GM19099 (cell line): ENCODE measurements at regions not wholly inside any gene's neighbourhood (a gene's known extent, or its start where the extent isn't known, plus 50 kb on each side); places are given as distances from the start of the nearest gene placed in this dataset.

ENCODE experiments used
- POLR2A ChIP-seq: IDR thresholded peaks from 3 replicates; pipeline ENCODE4 v1.6.1; 2011; ENCODE audit warnings: low read depth; ENCODE audit not compliant: insufficient read length; ENCODE audit errors: extremely low read depth

DNA sequence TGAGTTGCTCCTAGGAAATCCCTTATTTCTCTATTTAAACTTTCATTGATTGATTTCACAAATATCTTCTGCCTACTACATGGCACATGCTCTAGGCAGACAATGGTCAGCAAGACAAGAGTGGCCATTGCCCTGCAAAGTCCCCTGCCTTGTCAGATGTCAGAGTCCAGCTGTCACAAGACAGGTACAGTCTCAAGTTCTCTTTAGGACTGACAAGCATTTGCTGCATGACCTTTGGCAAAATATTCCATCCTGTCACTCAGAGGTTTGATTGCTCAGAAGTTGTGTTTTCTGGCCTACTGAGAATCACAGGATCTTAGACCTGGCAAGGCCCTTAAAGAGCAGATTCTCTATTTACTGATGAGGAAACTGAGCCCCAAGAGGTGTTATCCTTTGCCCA, 322.3 kb upstream of the NFE2L3 start:
- TF ChIP-seq POLR2A: no peak

DNA sequence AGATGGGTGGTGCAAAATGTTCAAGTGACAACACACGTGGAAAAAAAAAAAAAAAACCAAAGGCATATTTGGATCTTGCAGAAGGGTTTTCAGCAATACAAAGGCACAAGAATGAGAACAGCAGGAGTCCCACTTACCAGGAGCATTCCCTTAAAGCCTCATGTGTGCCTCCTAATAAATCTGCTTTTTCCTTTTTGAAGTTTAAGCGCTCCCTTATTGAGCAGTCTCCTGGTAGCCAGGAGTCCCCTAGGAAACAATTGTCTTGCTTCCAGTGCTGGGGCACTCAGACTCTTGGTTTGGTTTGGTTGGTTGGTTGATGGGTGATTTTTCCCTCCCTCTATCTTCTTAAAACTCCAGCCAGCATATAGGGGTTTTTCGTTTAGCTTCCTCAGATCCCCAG, 321.8 kb upstream of the NFE2L3 start:
- TF ChIP-seq POLR2A: no peak

DNA sequence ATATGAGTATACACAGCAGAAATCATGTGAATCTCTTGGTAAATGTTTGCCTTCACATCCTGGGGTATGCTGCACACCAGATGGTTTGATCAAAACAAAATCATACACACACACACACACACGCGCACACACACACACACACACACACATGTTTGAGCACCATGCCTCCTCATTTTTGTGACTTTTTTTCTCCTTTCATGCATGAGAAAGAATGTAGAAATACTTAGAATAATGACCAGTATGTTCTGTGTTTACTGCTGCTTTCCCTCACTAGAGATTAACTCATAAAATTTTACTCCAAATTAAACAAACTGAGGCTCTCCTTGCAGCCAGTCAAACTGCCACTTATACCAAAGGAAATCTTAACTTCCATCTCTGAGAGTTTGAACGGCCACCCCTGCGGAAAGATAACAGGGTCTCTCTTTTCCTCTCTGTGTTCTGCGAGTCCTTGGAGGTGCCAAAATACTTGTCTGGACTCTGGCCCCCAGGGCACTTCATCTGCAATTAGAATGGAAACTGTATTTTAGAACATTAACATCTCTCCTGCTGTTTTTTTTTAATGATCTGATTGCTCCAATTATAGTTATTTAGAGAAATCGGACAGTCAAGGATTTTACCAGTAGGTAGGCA, 320.8 kb upstream of the NFE2L3 start:
- TF ChIP-seq POLR2A: no peak

DNA sequence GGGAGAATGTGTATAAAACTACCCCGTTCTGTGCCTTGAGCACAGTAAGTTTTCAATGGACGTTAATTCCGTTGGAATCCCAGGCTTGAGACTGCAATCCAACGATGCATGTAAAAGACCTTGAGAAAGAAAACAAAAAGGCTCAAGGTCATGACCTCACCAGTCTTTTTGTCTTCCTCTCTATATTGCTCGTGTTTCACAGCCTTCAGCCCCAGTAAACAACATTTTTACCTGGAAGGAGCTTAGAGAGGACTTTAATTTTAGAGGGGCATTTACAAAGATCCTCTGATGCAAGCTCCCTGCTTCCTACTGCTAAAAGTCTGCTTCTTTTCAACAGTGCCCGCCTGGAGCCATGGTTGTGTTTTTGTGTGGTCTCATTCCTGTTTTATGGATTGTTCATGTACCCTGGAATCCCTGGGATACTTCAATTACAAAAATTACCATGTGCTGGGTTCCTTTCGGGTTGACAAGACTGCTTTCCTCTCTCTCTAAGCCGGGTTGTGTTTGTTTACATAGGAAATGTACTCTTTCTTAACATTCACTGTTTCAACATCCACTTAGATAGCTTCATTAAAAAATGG, 320.1 kb upstream of the NFE2L3 start:
- TF ChIP-seq POLR2A: no peak

DNA sequence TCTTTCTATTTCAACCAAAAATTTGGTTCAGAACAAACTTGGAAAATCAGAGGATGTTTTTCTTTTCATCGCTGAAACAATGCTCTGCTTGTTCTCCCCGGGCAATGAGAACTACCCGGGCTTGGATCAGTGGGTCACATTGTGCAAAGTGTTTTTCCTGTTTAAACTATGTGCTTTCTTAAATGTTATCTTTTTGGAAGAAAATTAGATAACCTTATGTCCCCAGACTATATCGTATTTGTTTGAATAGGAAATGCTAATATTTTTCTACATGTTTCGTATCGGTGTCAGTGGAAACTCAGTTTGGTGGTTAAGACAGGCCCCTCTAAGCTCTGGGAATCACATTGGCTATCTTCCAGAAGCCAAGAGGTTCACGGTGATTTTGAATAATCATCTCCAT, 319.5 kb upstream of the NFE2L3 start:
- no peak for TF ChIP-seq POLR2A

DNA sequence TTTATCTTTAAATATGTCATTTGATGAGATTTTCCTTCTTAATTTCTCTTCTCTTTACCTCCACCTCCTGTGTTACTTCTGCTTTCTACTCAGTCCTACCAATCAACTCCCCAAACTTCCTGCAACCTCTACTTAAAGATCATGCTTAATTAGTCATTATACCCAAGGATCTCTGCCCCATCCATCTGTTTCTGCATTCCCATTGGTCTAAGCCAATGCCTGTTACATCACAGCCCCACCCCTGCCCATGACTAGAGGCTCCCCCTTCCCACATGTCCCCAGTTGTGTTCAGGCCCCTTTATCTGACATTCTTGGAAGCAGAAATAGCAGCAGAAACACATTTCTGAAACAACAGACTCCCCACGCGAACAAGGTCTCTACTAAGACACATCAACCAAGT, 319.1 kb upstream of the NFE2L3 start:
- no peak for TF ChIP-seq POLR2A

DNA sequence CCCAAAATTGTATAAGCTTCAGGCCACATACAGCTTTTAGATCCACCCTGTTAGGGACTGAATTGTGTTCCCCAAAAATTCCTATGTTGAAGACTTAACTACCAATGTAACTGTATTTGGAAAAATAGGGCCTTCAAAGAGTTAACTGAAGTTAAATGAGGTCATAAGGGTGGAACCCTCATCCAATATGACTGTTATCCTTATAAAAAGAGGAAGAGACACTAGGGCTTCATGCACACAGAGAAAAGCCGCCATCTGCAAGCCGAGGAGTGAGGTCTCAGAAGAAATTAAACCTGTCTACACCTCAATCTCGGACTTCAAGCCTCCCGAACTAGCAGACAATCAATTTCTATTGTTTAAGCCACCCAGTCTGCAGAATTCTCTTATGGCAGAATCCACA, 317.9 kb upstream of the NFE2L3 start:
- TF ChIP-seq POLR2A: no peak

DNA sequence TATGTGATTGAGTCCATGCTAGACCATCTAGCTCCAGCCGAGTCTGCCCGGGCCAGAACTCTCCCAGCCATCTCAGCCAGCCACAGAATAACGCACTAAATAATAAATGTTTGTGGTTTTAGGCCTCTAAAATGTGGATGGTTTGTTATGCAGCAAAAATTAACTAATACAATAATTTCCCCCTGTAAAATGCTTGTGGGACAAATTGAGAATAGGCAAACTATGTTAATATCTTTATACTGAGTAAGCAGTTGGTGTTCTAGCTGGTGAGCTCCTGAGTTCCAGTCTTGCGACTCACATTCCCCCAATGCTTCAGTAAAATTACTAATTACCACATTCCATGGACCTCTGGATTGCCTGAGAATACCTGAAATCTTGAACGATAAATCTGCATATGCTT, 316.8 kb upstream of the NFE2L3 start:
- TF ChIP-seq POLR2A: no peak

DNA sequence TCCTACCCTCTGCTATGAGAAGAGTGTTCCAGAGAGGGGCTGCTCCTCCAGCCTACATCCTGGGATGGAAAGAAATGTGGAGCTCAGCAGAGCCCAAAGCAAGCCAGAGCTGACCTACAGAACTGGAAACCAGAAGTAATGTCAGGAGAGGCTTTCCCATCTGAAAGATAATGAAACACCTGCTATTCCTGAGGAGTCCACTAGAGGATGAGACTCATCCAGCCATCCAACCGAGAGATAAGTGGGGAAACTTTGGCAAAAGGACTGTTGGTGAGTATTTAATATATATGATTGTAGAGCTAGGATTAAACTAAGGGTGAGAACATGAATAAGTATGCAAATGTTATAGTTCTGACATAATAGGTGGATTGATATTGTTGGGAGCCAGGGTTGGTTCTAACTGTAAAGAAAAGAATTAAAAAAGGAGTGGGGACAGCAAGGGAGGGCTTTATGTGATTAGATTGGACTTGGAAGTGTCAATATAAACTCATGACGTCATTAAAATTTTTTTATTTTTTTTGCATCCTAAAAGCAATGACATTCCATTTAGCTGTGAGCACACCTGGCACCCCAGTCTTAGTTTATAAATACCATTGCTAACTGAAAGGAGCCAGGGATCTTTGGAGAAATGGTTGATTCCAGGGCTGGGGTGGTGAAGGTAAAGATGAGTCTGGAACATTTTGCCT, 312.8 kb upstream of the NFE2L3 start:
- TF ChIP-seq POLR2A: no peak

DNA sequence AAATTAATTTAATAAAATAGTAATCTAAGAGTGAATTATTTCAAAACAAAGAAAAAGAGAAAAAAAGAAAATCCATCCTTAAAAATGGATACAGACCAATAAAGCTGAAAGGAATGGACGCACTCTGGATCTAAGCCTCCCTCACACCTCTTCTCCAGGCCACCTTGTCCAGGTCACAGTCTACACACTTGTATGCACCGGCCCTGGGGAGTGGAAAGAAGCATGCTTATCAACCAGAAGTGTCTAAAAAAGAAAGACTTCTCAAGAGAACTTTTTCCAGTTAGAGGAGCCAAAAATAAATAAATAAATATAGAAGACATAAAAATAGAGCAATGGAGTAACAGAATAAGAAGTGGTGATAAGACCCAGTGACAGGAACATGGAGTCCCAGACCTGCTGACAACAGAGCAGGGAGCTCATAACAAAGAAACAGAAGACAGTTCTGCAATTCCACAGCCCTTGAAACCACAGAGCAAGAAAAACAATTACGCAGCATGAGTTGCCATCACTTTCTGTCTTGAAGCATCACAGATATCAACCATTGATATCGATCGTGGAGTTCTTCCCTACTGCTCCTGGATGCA, 311.7 kb upstream of the NFE2L3 start:
- TF ChIP-seq POLR2A: no peak

DNA sequence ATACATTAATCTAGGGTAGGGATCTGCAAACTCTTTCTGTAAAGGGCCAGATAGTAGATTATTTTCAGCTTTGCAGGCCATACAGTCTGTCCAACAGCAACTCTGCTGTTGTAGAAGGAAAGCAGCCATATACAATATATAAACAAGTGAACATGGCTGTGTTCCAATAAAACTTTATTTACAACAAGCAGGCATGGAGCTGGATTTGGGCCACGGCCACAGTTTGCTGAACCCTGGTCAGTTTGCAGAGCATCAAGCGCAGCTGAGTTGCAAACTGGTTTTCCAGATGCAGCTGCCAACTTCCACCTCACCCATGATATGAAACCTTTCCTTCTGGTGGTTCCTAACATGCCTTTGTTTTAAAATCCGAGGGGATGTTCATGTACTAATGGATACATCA, 310.4 kb upstream of the NFE2L3 start:
- TF ChIP-seq POLR2A: no peak

DNA sequence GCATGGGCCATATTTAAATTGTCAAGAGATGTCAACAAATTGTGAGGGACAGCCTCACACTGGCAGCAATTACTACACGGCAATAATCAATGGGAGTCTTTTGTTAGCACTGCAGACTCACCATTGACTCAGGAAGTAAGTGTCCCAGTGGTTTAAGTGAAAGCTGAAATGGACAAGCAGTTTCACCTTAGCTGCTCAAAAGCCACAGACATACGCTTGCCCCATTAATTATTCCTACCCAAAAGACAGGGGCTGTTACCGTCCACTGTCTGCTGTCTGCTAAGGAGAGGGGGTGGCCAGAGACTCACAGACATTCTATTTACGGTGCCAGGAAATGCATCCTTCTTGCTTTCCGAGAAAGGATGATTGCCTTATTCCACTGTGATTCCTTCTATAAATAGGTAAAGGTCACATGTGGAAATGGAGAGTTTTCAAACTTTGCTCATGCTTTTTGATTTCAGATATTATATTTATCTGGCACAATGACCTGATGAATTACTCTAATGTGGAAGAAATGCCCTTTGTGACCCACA, 309.7 kb upstream of the NFE2L3 start:
- TF ChIP-seq POLR2A: no peak

DNA sequence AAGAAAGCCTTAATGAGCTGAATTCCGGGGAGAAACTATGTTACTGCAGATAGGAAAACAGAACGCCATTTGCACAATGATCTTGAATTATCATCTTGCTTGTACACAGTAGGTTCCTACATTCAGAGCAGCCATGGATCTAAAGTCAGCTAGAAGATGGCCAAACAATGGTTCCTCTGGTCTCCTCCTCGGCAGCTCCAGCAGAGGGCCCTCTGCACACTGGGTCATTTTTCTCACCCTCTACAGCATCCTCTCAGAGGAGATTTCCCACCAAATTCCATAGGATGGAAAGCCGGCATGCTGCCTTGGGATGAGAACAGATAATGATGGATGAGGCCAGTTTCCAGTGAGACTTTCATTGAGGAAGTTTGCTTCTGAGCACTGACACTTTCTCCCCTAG, 308.5 kb upstream of the NFE2L3 start:
- no peak for TF ChIP-seq POLR2A

DNA sequence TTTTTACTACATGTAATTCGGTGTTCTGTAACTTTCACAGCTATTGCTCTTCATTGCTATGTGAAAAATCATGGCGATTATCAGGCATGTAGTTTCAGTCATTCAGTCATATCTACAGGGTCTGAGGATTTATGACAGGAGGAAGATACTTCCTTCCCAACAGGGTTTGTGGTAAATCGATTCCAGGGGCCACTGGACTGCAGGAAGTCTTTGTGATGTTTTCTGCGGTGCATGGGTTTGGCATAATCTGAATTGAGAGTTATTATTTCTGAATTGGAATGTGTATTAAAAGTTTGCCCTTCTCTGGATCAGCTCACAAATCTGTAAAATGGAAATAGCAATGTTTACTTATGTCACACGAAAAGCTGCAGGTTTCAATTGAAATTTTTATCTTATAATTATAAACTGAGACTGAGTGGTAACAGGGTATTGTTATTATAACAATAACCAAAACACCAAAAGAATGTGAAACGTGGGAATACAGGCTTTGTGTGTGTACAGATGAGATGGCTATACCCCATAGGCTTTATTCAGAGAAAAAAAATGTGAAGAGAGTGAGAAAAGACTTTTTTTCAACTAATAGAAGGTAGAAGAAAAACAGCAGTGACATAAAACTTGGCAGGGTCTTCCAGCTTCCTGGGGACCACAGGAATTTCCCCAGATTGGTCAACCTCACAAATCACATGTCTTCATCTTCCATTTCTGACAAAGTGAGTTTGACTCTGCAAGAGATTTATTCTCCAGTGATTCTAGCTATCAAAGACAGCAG, 307.7 kb upstream of the NFE2L3 start:
- no peak for TF ChIP-seq POLR2A

DNA sequence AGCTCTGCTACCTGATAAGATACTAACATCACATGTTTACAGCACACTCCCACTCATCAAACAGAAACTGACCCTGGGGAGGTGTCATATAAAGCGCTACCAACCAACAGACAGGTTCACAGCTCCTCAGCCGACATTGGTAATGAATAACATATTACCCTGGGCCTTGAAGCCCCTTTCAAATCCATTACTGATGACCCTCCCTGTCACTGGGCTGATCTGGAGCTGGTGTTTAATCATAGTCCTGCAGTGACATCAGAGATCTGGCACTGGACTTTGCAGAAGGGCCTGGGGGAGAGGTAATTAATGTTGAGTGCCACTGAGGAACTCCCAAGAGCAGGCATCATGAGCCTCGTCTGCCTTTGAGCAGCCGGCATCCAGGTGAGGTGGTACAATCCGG, 306.5 kb upstream of the NFE2L3 start:
- no peak for TF ChIP-seq POLR2A
